ENCODE measurements at regions not wholly inside any gene's neighbourhood (a gene's known extent, or its start where the extent isn't known, plus 50 kb on each side); places are given as distances from the start of the nearest gene placed in this dataset.

DNA sequence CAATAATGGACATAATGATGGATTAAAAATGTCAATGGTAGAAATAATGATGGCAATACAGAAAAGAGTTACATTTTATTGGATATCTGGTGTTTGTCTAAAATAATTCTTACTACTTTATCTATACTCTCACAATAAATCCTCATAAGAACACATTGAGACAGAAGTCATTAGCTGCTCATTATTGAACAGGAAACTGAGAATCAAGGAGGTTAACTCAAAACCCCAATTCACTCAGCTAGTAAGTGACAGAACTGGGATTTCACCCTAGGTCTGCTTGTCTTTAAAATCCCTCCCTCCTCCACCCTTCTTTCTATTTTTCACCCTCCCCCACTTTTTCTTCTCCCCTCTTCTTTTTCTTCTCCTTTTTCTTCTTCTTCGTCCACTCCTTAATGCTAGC lies 285.8 kb upstream of the TNC start:
- ChIA-PET CTCF (no interaction called here), POLR2A (no interaction called here)

DNA sequence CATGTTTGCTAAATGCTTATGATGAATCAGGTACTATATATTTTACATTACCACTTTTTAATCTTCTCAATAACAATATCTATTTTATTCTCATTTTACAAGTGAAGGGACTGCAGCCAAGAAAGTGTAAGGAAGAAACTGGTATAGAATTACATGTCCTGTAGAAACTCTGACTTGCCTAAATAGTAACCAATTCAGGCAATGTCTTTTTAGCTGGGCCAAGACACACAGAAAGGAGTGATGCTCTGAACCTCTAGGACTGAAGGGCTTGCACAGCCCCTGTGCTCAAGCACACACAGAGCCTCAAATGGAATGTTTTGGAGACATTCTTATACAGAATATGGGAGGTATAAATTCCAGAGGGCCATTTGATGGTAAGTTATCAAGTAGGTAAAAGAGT lies 286.4 kb upstream of the TNC start:
- no peaks in the 10 kb centered on the region for H4K20me1 ChIP-seq (ENCODE audit: insufficient read depth)
- H3F3A ChIP-seq (replicated peaks; ENCODE audit: insufficient read depth) = no peaks in the 10 kb centered on the region
- TF ChIP-seq FOSL2 (IDR thresholded peaks at IDR 0.05; ENCODE audit: borderline replicate concordance, low read depth) = no peak
- H3K4me2 ChIP-seq = no peak overlapping the region
- no peak overlapping the region for H3K9ac ChIP-seq
- peaks cover 3 to 6% of the 10 kb centered on the region in 2 experiments; a peak in 3 of 4 replicates for H3K4me1 ChIP-seq (ENCODE audit: control insufficient read depth in 1 of 2, insufficient read depth in 2 of 2, low read depth in 1 of 2, low read length in 1 of 2)
- no peak overlapping the region for H3K4me3 ChIP-seq (ENCODE audit: low read depth in 2 of 2, low read length in 1 of 2)
- ChIA-PET CTCF (no interaction called here), POLR2A (no interaction called here)
- no peaks in the 10 kb centered on the region for H3K9me2 ChIP-seq
- no peaks in the 10 kb centered on the region for H3K9me3 ChIP-seq
- no peaks in the 10 kb centered on the region for H3K36me3 ChIP-seq (replicated peaks in 1 of 2; ENCODE audit: control insufficient read depth in 1 of 2, insufficient read depth in 2 of 2, low read length in 1 of 2)
- no peak overlapping the region for H2AFZ ChIP-seq (ENCODE audit: low read depth)
- H3K27me3 ChIP-seq (ENCODE audit: insufficient read depth) = no peaks in the 10 kb centered on the region
- H3K27ac ChIP-seq (ENCODE audit: low read depth in 2 of 2, low read length in 1 of 2) = no peak overlapping the region
- DNase-seq = no peak
- H3K79me2 ChIP-seq (ENCODE audit: insufficient read depth) = no peaks in the 10 kb centered on the region

More for the DNA sequence above, 285.8 kb upstream of the TNC start:
- peaks cover 3 to 6% of the 10 kb centered on the region in 2 experiments; a peak in 3 of 4 replicates for H3K4me1 ChIP-seq (ENCODE audit: control insufficient read depth in 1 of 2, insufficient read depth in 2 of 2, low read depth in 1 of 2, low read length in 1 of 2)
- TF ChIP-seq SIN3A (IDR thresholded peaks at IDR 0.05; ENCODE audit: borderline replicate concordance, low read depth, low read length) (no peak), USF2 (IDR thresholded peaks at IDR 0.05; ENCODE audit: borderline replicate concordance, low read depth, low read length) (no peak), IRF3 (IDR thresholded peaks at IDR 0.05; ENCODE audit: low read depth, low read length) (no peak), RFX5 (IDR thresholded peaks at IDR 0.05; ENCODE audit: low read length) (no peak), JUND (IDR thresholded peaks at IDR 0.05) (no peak)
- H3K27me3 ChIP-seq (ENCODE audit: insufficient read depth) = no peaks in the 10 kb centered on the region
- no peaks in the 10 kb centered on the region for H3K9me3 ChIP-seq
- H4K20me1 ChIP-seq (ENCODE audit: insufficient read depth) = no peaks in the 10 kb centered on the region
- no peaks in the 10 kb centered on the region for H3F3A ChIP-seq (replicated peaks; ENCODE audit: insufficient read depth)
- H3K27ac ChIP-seq (ENCODE audit: low read depth in 2 of 2, low read length in 1 of 2) = no peak overlapping the region
- no peak overlapping the region for H3K4me2 ChIP-seq
- no peaks in the 10 kb centered on the region for H3K79me2 ChIP-seq (ENCODE audit: insufficient read depth)
- H3K4me3 ChIP-seq (ENCODE audit: low read depth in 2 of 2, low read length in 1 of 2) = no peak overlapping the region
- H3K9ac ChIP-seq = no peak overlapping the region
- no peaks in the 10 kb centered on the region for H3K36me3 ChIP-seq (replicated peaks in 1 of 2; ENCODE audit: control insufficient read depth in 1 of 2, insufficient read depth in 2 of 2, low read length in 1 of 2)
- no peak overlapping the region for H2AFZ ChIP-seq (ENCODE audit: low read depth)
- DNase-seq = no peak
- no peaks in the 10 kb centered on the region for H3K9me2 ChIP-seq
- 86% methylated on average over 1 of the region's 1 CpG for WGBS (ENCODE audit: low lambda C conversion rate)

DNA sequence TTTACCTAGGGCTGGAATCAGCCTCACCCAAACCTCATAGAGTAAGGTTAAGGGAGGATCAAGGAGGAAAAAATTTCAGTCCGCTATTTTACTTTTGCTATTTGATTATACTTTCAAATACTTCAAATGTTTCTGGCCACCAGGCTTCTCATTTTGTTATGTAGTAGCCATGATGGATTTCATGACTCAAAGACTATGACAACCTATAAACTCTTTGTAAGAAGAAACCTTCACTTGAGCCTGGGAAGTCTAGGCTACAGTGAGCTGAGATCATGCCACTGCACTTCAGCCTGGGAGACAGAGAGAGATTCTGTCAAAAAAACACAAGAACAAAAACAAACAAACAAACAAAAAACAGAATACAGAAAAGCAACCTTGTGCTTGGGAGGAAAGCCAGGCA lies 293.6 kb upstream of the TNC start:
- Histone ChIP-seq H3K27me3 (ENCODE audit: insufficient read depth) (no peaks in the 10 kb centered on the region), H3K9ac (no peak overlapping the region), H3K4me3 (ENCODE audit: low read depth in 2 of 2, low read length in 1 of 2) (no peak overlapping the region), H3K9me2 (no peaks in the 10 kb centered on the region), H3F3A (replicated peaks; ENCODE audit: insufficient read depth) (peaks cover 6% of the 10 kb centered on the region), H3K27ac (ENCODE audit: low read depth in 2 of 2, low read length in 1 of 2) (peak overlapping the region in 1 of 2 experiments; percentile 24; a peak in 1 of 4 replicates), H2AFZ (ENCODE audit: low read depth) (no peak overlapping the region), H4K20me1 (ENCODE audit: insufficient read depth) (no peaks in the 10 kb centered on the region), H3K4me2 (no peak overlapping the region), H3K9me3 (no peaks in the 10 kb centered on the region), H3K4me1 (ENCODE audit: control insufficient read depth in 1 of 2, insufficient read depth in 2 of 2, low read depth in 1 of 2, low read length in 1 of 2) (peaks cover 0 to 23% of the 10 kb centered on the region in 2 experiments; a peak in 2 of 4 replicates), H3K79me2 (ENCODE audit: insufficient read depth) (no peaks in the 10 kb centered on the region), H3K36me3 (replicated peaks in 1 of 2; ENCODE audit: control insufficient read depth in 1 of 2, insufficient read depth in 2 of 2, low read length in 1 of 2) (no peaks in the 10 kb centered on the region)
- ChIA-PET CTCF (no interaction called here), POLR2A (no interaction called here)
- 86% methylated on average over 1 of the region's 1 CpG for WGBS (ENCODE audit: low lambda C conversion rate)
- no peak for DNase-seq
- TF ChIP-seq, protein P1, sequence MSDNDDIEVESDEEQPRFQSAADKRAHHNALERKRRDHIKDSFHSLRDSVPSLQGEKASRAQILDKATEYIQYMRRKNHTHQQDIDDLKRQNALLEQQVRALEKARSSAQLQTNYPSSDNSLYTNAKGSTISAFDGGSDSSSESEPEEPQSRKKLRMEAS (IDR thresholded peaks at IDR 0.05; ENCODE audit: low read depth) = no peak
- no peak for TF ChIP-seq EP300 (IDR thresholded peaks at IDR 0.05; ENCODE audit: borderline replicate concordance in 1 of 2, low read depth in 1 of 2, low read length in 1 of 2)
- TF ChIP-seq MEF2A (IDR thresholded peaks at IDR 0.05; ENCODE audit: borderline replicate concordance, low read depth) = no peak
- no peak for TF ChIP-seq RXRA (IDR thresholded peaks at IDR 0.05; ENCODE audit: borderline replicate concordance, low read depth)
- TF ChIP-seq RCOR1 (IDR thresholded peaks at IDR 0.05; ENCODE audit: low read length) = no peak
- TF ChIP-seq RAD21 (IDR thresholded peaks at IDR 0.05; ENCODE audit: low read length) = no peak
- TF ChIP-seq, protein P2, sequence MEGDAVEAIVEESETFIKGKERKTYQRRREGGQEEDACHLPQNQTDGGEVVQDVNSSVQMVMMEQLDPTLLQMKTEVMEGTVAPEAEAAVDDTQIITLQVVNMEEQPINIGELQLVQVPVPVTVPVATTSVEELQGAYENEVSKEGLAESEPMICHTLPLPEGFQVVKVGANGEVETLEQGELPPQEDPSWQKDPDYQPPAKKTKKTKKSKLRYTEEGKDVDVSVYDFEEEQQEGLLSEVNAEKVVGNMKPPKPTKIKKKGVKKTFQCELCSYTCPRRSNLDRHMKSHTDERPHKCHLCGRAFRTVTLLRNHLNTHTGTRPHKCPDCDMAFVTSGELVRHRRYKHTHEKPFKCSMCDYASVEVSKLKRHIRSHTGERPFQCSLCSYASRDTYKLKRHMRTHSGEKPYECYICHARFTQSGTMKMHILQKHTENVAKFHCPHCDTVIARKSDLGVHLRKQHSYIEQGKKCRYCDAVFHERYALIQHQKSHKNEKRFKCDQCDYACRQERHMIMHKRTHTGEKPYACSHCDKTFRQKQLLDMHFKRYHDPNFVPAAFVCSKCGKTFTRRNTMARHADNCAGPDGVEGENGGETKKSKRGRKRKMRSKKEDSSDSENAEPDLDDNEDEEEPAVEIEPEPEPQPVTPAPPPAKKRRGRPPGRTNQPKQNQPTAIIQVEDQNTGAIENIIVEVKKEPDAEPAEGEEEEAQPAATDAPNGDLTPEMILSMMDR (IDR thresholded peaks at IDR 0.05) = no peak
- no peak for TF ChIP-seq TEAD4 (IDR thresholded peaks at IDR 0.05; ENCODE audit: borderline replicate concordance, insufficient read depth)
- no peak for TF ChIP-seq RFX5 (IDR thresholded peaks at IDR 0.05; ENCODE audit: low read length)
- no peak for TF ChIP-seq MXI1 (IDR thresholded peaks at IDR 0.05; ENCODE audit: low read depth, low read length)
- no peak for TF ChIP-seq POLR2AphosphoS5 (IDR thresholded peaks at IDR 0.05; ENCODE audit: low read depth, low read length)
- no peak for TF ChIP-seq YY1 (IDR thresholded peaks at IDR 0.05; ENCODE audit: low read depth)
- no peak for TF ChIP-seq GABPA (IDR thresholded peaks at IDR 0.05; ENCODE audit: low read depth)
- no peak for TF ChIP-seq JUND (IDR thresholded peaks at IDR 0.05)
- TF ChIP-seq GATA2 (CRISPR knock-in tag; IDR thresholded peaks at IDR 0.05) = no peak
- no peak for TF ChIP-seq ELF1 (IDR thresholded peaks at IDR 0.05)

Measured in SK-N-SH (cell line).